ENCODE measurements at regions not wholly inside any gene's neighbourhood (a gene's known extent, or its start where the extent isn't known, plus 50 kb on each side); places are given as distances from the start of the nearest gene placed in this dataset.

- no peak for TF ChIP-seq CTCF (IDR thresholded peaks at IDR 0.05 in 8 of 11, conservative IDR thresholded peaks at IDR 0.05 in 3 of 11)
- no peak for TF ChIP-seq POLR2A (IDR thresholded peaks at IDR 0.05)
These were observed 134.3 kb downstream of the SNX19 start for GRCh38 chr11:130781931-130782330.

All from spleen (tissue), 7 donors.